ENCODE measurements at regions not wholly inside any gene's neighbourhood (a gene's known extent, or its start where the extent isn't known, plus 50 kb on each side); places are given as distances from the start of the nearest gene placed in this dataset.

DNA sequence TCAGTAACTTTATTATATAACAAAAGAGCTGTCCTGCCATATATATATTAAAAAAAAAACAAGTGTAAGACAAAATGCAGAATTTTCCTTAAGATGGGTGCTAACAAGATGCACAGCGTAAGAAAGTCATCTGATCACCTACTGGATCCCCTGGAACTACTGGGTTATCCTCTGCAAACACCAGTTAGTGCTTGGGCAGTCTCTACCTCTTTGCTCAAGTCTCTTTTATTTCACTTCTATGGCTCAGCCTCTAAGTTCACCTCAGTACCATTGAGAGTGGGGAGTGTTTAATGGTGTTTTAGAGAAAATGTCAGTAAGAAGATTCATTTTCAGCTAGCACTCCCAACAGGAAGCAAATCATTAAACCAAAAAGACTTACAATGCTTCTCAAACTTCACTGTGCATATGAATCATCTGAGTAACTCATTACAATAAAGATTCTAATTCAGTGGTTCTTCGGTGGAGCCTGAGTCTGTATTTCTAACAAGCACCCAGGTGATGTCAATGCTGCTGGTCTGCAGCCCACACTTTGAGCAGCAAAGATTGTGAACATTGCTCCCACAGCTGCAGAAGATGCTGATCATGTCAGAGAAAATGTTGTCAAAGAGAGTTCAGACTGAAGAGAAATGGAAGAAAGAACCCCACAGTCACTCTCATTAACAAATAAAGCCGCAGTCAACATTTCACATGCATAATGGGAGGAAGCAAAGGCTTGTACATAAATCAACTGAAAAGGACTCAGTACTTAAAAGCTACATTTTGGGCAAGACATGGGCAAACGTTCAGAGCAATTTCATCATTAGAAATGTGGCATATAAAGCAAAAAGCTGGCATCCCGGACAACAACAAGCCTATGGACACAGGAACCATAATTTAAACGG lies 227.1 kb upstream of the ATP11B start (continued):
- TF ChIP-seq BHLHE40 (IDR thresholded peaks at IDR 0.05; ENCODE audit: low read depth, low read length): no peak

- Histone ChIP-seq H3K23ac (ENCODE audit: low read depth, low read length) (no peak overlapping the region), H2BK120ac (ENCODE audit: low read depth, low read length) (no peak overlapping the region), H3K27ac (ENCODE audit: insufficient read depth, low read length) (no peak overlapping the region), H3K9ac (ENCODE audit: low read depth, low read length) (no peak overlapping the region), H3K4me2 (ENCODE audit: low read depth, low read length) (no peak overlapping the region), H4K91ac (ENCODE audit: insufficient read depth, low read depth, low read length) (no peak overlapping the region), H3K14ac (replicated peaks; ENCODE audit: low read depth, low read length) (no peak overlapping the region), H3K9me1 (ENCODE audit: insufficient read depth, low read length) (no peaks in the 10 kb centered on the region), H2BK5ac (ENCODE audit: low read depth, low read length, poor library complexity, severe bottlenecking) (no peak overlapping the region), H2AK5ac (ENCODE audit: low read depth, low read length) (no peak overlapping the region), H4K20me1 (ENCODE audit: insufficient read depth, low read length) (no peaks in the 10 kb centered on the region), H3K36me3 (ENCODE audit: control insufficient read depth, insufficient read depth, low read length) (no peaks in the 10 kb centered on the region), H4K8ac (ENCODE audit: low read depth in 2 of 2, low read length in 2 of 2) (no peak overlapping the region), H3K4me3 (ENCODE audit: insufficient read depth, low read depth, low read length) (no peak overlapping the region), H3K4me1 (ENCODE audit: control insufficient read depth, insufficient read depth, low read length) (no peaks in the 10 kb centered on the region), H3K27me3 (ENCODE audit: control insufficient read depth, insufficient read depth, low read length) (no peaks in the 10 kb centered on the region), H2BK15ac (ENCODE audit: low read depth, low read length) (no peak overlapping the region), H3K79me1 (ENCODE audit: low read depth in 1 of 2, low read length in 2 of 2) (no peaks in the 10 kb centered on the region), H2AK9ac (replicated peaks; ENCODE audit: low read depth, low read length, poor library complexity) (no peak overlapping the region), H3K18ac (ENCODE audit: low read depth, low read length) (no peak overlapping the region), H2AFZ (replicated peaks; ENCODE audit: low read length, poor library complexity) (no peak overlapping the region), H2BK20ac (ENCODE audit: low read depth, low read length) (no peak overlapping the region), H3K9me3 (ENCODE audit: control insufficient read depth, insufficient read depth, low read length) (peaks cover 15% of the 10 kb centered on the region), H3K56ac (ENCODE audit: extremely low read depth, insufficient read depth, low read length) (no peak overlapping the region), H3K4ac (ENCODE audit: low read depth, low read length) (no peak overlapping the region), H4K5ac (ENCODE audit: low read depth, low read length) (no peak overlapping the region)
- WGBS, 2 experiments (ENCODE audit: extremely low coverage in 2 of 2, insufficient read length in 1 of 2): no CpG with 5 or more reads among the region's 1 CpG
- intact Hi-C loops (cut with micrococcal nuclease): loop anchor here (10.0 kb wide), 1 partner anchor 743 kb away; no protein-coding TSS in a partner anchor
- ChIA-PET CTCF (no interaction called here), POLR2A (ENCODE audit: unreplicated experiment) (no interaction called here)
- DNase-seq (no peak), ATAC-seq (ENCODE audit: low read depth) (no peak)
- dilution Hi-C loops (cut with HindIII; ENCODE audit: low sequenced_read_pairs, unreplicated experiment): no loop called here
- no TSS peak for BruUV-seq (replicated peaks)
- in situ Hi-C loops (cut with MboI; ENCODE audit: low sequenced_read_pairs): no loop called here
- TF ChIP-seq FOS (IDR thresholded peaks at IDR 0.05; ENCODE audit: low read depth, low read length) (no peak), NFE2L2 (IDR thresholded peaks at IDR 0.05; ENCODE audit: low read depth, low read length) (no peak), RFX5 (IDR thresholded peaks at IDR 0.05; ENCODE audit: low read depth, low read length) (no peak), MAFK (IDR thresholded peaks at IDR 0.05; ENCODE audit: low read depth, low read length) (no peak), CHD1 (IDR thresholded peaks at IDR 0.05; ENCODE audit: low read depth, low read length) (no peak), SMC3 (IDR thresholded peaks at IDR 0.05; ENCODE audit: low read depth, low read length) (no peak), RAD21 (IDR thresholded peaks at IDR 0.05; ENCODE audit: low read length) (no peak), ELK1 (IDR thresholded peaks at IDR 0.05; ENCODE audit: borderline replicate concordance, low read depth, low read length) (no peak), BHLHE40 (IDR thresholded peaks at IDR 0.05; ENCODE audit: low read depth, low read length) (no peak), MAZ (IDR thresholded peaks at IDR 0.05; ENCODE audit: borderline replicate concordance, low read depth, low read length) (no peak), MXI1 (IDR thresholded peaks at IDR 0.05; ENCODE audit: borderline replicate concordance, low read depth, low read length) (no peak), POLR2A (IDR thresholded peaks at IDR 0.05; ENCODE audit: low read depth, low read length) (no peak)
- TF ChIP-seq, protein P1, sequence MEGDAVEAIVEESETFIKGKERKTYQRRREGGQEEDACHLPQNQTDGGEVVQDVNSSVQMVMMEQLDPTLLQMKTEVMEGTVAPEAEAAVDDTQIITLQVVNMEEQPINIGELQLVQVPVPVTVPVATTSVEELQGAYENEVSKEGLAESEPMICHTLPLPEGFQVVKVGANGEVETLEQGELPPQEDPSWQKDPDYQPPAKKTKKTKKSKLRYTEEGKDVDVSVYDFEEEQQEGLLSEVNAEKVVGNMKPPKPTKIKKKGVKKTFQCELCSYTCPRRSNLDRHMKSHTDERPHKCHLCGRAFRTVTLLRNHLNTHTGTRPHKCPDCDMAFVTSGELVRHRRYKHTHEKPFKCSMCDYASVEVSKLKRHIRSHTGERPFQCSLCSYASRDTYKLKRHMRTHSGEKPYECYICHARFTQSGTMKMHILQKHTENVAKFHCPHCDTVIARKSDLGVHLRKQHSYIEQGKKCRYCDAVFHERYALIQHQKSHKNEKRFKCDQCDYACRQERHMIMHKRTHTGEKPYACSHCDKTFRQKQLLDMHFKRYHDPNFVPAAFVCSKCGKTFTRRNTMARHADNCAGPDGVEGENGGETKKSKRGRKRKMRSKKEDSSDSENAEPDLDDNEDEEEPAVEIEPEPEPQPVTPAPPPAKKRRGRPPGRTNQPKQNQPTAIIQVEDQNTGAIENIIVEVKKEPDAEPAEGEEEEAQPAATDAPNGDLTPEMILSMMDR (conservative IDR thresholded peaks at IDR 0.05; ENCODE audit: low read depth, low read length): no peak
These were observed 225.6 kb upstream of the ATP11B start for GRCh38 chr3:182567700-182568099.
